ENCODE measurements at regions not wholly inside any gene's neighbourhood (a gene's known extent, or its start where the extent isn't known, plus 50 kb on each side); places are given as distances from the start of the nearest gene placed in this dataset.
"Not testable (repeated sequence)": the region's sequence is repeated elsewhere in the genome, so short reads cannot be mapped to it uniquely, and the experiment has no call there.

- DNase-seq: no peak
These were observed 96.0 kb downstream of the RASGEF1B start for GRCh38 chr4:81375745-81376144.

- DNase-seq: no peak
These were observed 101.8 kb downstream of the RASGEF1B start for GRCh38 chr4:81369886-81370285.

GRCh38 chr4:81366779-81367178, 104.9 kb downstream of the RASGEF1B start:
- no peak for DNase-seq

- DNase-seq: no peak
These were observed 111.0 kb downstream of the RASGEF1B start for GRCh38 chr4:81360737-81361136.

GRCh38 chr4:81359207-81359606, 112.5 kb downstream of the RASGEF1B start:
- DNase-seq: no peak

- no peak for DNase-seq
These were observed 113.6 kb downstream of the RASGEF1B start for GRCh38 chr4:81358154-81358553.

- DNase-seq: no peak
These were observed 115.1 kb downstream of the RASGEF1B start for GRCh38 chr4:81356621-81357020.

GRCh38 chr4:81355136-81355535, 116.6 kb downstream of the RASGEF1B start:
- no peak for DNase-seq

GRCh38 chr4:81353861-81354260, 117.8 kb downstream of the RASGEF1B start:
- DNase-seq: no peak

GRCh38 chr4:81352446-81352835, 119.3 kb downstream of the RASGEF1B start:
- DNase-seq: no peak

GRCh38 chr4:81351654-81352445, 119.9 kb downstream of the RASGEF1B start:
- peak; percentile 44 for DNase-seq

- DNase-seq: no peak
These were observed 121.7 kb downstream of the RASGEF1B start for GRCh38 chr4:81350040-81350439.

GRCh38 chr4:81348778-81349094, 123.0 kb downstream of the RASGEF1B start:
- DNase-seq: no peak

- no peak for DNase-seq
These were observed 123.5 kb downstream of the RASGEF1B start for GRCh38 chr4:81348086-81348777.

- DNase-seq: peak; percentile 17
These were observed 125.0 kb downstream of the RASGEF1B start for GRCh38 chr4:81346719-81347118.

- no peak for DNase-seq
These were observed 128.2 kb downstream of the RASGEF1B start for GRCh38 chr4:81343536-81343935.

- no peak for DNase-seq
These were observed 128.0 kb upstream of the PRKG2 start for GRCh38 chr4:81343046-81343445.

- DNase-seq: no peak
These were observed 122.2 kb upstream of the PRKG2 start for GRCh38 chr4:81337211-81337610.

- DNase-seq: no peak
These were observed 120.3 kb upstream of the PRKG2 start for GRCh38 chr4:81335122-81335912.

GRCh38 chr4:81330018-81330417, 115.0 kb upstream of the PRKG2 start:
- DNase-seq: no peak

- DNase-seq: no peak
These were observed 111.6 kb upstream of the PRKG2 start for GRCh38 chr4:81326581-81326980.

GRCh38 chr4:81324594-81324993, 109.6 kb upstream of the PRKG2 start:
- DNase-seq: not testable (repeated sequence)

- DNase-seq: no peak
These were observed 104.6 kb upstream of the PRKG2 start for GRCh38 chr4:81319657-81320056.

Data from NCI-H2171 (cell line).